ENCODE measurements at regions not wholly inside any gene's neighbourhood (a gene's known extent, or its start where the extent isn't known, plus 50 kb on each side); places are given as distances from the start of the nearest gene placed in this dataset.
"Not testable (repeated sequence)": the region's sequence is repeated elsewhere in the genome, so short reads cannot be mapped to it uniquely, and the experiment has no call there.

- DNase-seq, result no peak
Measured at GRCh38 chr4:128450326-128451120, 162.9 kb upstream of the PGRMC2 start.

GRCh38 chr4:128449251-128449650, 161.6 kb upstream of the PGRMC2 start:
- no peak for DNase-seq

GRCh38 chr4:128444544-128445302, 157.1 kb upstream of the PGRMC2 start:
- DNase-seq, result no peak

GRCh38 chr4:128440923-128441322, 153.3 kb upstream of the PGRMC2 start:
- no peak for DNase-seq

- DNase-seq, result not testable (repeated sequence)
Measured at GRCh38 chr4:128437023-128437422, 149.4 kb upstream of the PGRMC2 start.

GRCh38 chr4:128429023-128429613, 141.5 kb upstream of the PGRMC2 start:
- DNase-seq, result not testable (repeated sequence)

GRCh38 chr4:128428397-128428796, 140.8 kb upstream of the PGRMC2 start:
- DNase-seq, result no peak

GRCh38 chr4:128427832-128428366, 140.3 kb upstream of the PGRMC2 start:
- DNase-seq, result no peak

- DNase-seq, result no peak
Measured at GRCh38 chr4:128424527-128425497, 137.2 kb upstream of the PGRMC2 start.

GRCh38 chr4:128422296-128422695, 134.7 kb upstream of the PGRMC2 start:
- DNase-seq, result not testable (repeated sequence)

- DNase-seq, result no peak
Measured at GRCh38 chr4:128416921-128417320, 129.3 kb upstream of the PGRMC2 start.

- no peak for DNase-seq
Measured at GRCh38 chr4:128410037-128410436, 122.4 kb upstream of the PGRMC2 start.

GRCh38 chr4:128403586-128403985, 116.0 kb upstream of the PGRMC2 start:
- no peak for DNase-seq

GRCh38 chr4:128394778-128395177, 107.2 kb upstream of the PGRMC2 start:
- DNase-seq, result no peak

- DNase-seq, result no peak
Measured at GRCh38 chr4:128393101-128393704, 105.6 kb upstream of the PGRMC2 start.

GRCh38 chr4:128390475-128390996, 102.9 kb upstream of the PGRMC2 start:
- no peak for DNase-seq

GRCh38 chr4:128388796-128389195, 101.2 kb upstream of the PGRMC2 start:
- DNase-seq, result no peak

GRCh38 chr4:128388352-128388630, 100.7 kb upstream of the PGRMC2 start:
- DNase-seq, result no peak

- DNase-seq, result no peak
Measured at GRCh38 chr4:128387600-128388351, 100.2 kb upstream of the PGRMC2 start.

- DNase-seq, result no peak
Measured at GRCh38 chr4:128386761-128387599, 99.4 kb upstream of the PGRMC2 start.

Data from CD4-positive, alpha-beta T cell treated with Interferon alpha-2 for 1 hour (primary cell).